Ecto neural progenitor cell (in vitro differentiated cells): ENCODE measurements at regions not wholly inside any gene's neighbourhood (a gene's known extent, or its start where the extent isn't known, plus 50 kb on each side); places are given as distances from the start of the nearest gene placed in this dataset.

Experiments used
- DNase-seq: peaks from one replicate; pipeline ENCODE4 v3.0.0-alpha.2; 2018; ENCODE audit warnings: low spot score

GRCh38 chr18:64330161-64330560 is 181.3 kb upstream of the LINC00305 start:
- no peak for DNase-seq

DNA sequence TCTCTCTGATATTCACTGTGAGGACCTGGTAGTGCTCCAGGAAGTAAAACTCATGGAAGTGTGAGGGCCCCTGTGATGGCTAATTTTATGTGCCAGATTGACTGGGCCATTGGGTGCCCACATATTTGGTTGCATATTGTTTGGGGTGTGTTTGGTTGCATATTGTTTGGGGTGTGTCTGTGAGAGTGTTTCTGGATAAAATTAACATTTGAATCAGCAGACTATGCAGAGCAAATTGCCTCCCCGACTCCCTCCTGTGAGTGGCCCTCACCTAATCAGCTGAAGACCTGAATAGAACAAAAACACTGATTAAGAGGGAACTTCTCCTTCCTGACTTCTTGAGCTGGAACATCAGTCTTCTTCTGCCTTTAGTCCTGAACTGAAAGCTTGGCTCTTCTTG is 173.3 kb upstream of the LINC00305 start:
- DNase-seq: no peak

DNA sequence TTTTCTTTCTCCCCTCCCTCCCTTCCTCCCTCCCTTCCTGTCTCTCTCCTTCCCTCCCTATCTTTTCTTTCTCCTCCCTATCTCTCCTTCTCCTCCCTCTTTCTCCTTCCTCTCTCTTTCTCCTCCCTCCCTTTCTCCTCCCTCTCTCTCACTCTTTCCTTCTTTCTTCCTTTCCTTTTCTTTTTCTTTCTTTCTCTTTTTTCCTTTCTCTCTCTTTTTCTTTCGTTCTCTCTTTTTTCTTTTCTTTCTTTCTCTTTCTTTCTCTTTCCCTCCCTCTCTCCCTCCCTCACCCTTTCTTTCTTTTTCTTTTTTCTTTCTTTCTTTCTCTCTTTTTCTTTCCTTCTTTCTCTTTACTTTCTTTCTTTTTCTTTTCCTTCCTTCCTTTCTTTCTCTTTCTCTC is 169.7 kb upstream of the LINC00305 start:
- DNase-seq: no peak

GRCh38 chr18:64311859-64312258 is 163.0 kb upstream of the LINC00305 start:
- no peak for DNase-seq

DNA sequence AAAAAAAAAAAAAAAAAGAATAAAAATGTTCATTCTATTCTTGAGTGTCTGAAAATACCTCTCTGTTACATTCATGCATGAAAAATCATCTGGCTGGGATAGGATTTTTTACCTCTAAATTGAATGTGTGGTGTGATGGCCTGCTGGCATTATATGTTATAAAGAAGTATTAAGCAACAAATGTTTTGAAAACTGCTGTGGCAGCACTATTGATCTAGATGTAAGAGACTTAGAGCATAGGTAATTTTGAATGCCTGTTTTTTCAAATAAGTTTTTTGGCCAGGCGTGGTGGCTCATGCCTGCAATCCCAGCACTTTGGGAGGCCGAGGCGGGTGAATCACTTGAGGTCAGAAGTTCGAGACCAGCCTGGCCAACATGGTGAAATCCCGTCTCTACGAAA is 147.0 kb upstream of the LINC00305 start:
- DNase-seq: no peak

DNA sequence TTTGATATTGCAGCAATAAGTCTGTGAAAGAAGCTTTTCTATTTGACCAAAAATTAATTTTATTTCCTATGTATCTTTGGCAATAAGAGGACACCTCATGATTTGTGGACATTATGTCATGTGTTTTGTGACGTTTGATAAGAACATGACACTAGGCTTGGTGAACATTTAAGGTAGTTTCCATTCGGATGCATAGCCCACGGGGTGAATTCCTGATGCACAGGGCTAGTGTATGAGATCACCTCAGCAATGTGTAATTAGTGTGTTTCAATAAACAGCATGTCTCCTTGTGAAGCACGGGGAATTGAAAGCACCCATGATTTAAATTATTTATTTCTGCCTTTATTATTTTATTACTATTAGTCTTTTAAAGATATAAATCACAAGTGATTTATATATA is 146.1 kb upstream of the LINC00305 start:
- DNase-seq: no peak

- DNase-seq: no peak
Measured at GRCh38 chr18:64288432-64288831, 139.5 kb upstream of the LINC00305 start.

- no peak for DNase-seq
Measured at GRCh38 chr18:64287926-64288325, 139.0 kb upstream of the LINC00305 start.

- no peak for DNase-seq
Measured at GRCh38 chr18:64283059-64283458, 134.2 kb upstream of the LINC00305 start.

- no peak for DNase-seq
Measured at GRCh38 chr18:64278026-64278425, 129.1 kb upstream of the LINC00305 start.

GRCh38 chr18:64276311-64277090 is 127.6 kb upstream of the LINC00305 start:
- no peak for DNase-seq

DNA sequence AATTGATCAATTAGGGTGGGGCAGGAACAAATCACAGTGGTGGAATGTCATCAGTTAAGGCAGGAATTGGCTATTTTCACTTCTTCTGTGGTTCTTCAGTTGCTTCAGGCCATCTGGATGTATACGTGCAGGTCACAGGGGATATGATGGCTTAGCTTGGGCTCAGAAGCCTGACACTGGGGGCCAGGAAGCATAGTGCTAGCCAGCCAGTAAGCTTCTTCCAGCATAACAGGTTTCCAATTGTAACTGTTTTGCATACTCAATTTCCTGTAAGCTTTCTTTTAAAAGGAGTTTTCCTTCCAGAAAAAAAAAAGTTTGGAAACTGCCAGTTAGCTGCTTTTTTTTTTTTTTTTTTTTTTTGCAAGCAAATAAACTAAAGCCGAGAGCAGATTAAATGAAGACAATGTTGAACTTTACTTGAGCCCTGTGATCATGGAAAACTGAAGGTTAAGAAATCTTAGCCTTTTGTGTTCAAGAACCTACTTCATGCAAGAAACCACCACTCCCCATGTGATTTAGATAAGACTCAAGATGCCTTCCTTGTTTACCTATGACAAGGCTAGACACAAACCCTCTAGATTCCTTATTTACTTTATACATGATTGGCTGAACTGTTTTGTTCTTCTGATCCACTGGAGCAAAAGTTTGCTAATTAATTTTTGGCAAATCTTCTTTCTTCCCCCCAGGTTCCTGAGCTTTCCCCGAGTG is 126.9 kb upstream of the LINC00305 start:
- no peak for DNase-seq

- DNase-seq: no peak
Measured at GRCh38 chr18:64273724-64274123, 124.8 kb upstream of the LINC00305 start.

DNA sequence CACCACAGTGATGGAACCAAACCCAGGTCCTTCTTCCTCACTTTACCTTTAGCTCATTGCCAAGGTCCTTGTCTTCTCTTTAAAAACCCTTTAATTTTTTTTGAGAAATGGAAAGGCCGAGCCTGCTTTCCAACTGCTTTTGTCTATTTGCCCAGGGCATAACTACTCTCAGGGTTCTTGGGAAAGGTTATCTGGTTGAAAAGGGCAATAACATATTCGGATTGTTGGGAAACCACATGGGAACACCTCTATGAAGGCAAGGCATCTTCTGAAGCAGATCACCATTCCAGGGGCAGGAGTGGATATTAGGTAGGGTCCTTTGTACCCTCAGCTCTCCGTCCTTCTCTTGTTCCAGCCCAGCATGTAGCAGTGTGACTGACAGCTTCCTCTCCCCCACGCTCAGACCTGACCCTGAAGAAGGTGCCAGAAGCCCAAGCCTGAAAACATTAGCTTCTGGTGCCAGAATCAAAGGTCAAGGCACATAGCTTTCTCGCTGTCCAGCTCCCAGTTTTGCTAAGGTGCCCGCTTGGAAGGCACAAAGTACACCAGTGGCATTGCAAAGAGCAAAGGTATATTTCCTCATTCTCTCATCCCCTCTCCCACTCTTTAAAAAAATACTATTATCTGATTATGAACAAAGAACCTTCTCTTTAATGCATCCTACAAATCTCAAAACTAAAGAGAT is 123.2 kb upstream of the LINC00305 start:
- DNase-seq: no peak

- no peak for DNase-seq
Measured at GRCh38 chr18:64271246-64271645, 122.4 kb upstream of the LINC00305 start.

- DNase-seq: no peak
Measured at GRCh38 chr18:64270608-64271007, 121.7 kb upstream of the LINC00305 start.

DNA sequence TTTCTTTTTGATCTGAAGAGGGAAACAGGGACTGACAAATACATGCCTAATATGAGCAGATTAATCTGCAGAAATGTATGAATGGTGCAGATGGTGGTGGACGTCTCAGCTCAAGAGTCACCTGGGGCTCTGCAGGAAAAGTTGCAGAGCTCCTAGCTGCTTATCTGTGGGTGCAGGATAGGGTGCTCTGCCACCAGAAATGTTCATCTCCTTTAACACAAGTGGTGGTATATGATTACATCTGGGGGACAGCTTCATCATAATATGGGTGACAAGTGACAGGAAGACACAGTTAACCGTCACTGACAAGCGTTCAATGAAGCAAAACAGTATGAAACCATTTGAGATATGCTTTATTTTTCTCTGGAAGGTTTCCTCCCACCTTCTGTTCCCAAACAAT is 121.2 kb upstream of the LINC00305 start:
- DNase-seq: no peak

DNA sequence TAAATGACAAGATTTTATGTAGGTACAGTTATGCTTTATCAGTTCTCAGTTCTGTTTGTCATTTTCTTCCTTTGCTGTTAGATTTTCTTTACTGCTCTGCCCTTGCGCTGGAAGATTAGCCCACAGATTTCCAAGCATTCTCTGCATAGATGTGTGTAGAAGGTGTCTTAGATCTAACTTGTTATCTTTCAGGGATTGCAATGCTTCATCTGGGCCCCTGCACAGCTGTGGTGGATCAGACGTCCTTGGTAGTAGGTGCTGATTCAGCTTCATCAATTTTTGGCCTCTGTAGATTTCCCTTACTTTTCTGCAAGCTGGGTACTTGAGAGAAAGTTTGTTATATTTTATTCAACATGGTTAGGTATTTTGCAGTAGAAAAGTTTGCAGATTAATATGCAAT is 115.3 kb upstream of the LINC00305 start:
- DNase-seq: no peak

GRCh38 chr18:64260810-64261209 is 111.9 kb upstream of the LINC00305 start:
- DNase-seq: no peak

DNA sequence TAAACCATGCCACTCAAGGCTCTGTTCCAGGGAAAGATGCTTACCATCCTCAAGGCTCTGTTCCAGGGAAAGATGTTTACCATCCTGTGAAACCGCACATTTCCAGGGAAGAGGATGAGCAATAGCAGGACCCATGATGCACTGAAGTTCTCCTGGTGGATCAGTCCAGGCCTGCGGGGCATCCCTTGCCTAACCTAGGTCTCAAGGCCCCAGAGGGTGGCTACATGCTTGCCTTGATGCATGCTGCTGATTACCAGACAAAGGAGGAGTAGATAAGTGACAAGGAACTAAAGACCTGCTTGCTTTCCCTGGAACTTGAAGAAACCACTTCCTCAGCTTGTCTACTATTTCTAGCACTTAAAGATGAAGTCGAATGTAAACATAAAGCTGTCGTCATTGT is 111.0 kb upstream of the LINC00305 start:
- no peak for DNase-seq

DNA sequence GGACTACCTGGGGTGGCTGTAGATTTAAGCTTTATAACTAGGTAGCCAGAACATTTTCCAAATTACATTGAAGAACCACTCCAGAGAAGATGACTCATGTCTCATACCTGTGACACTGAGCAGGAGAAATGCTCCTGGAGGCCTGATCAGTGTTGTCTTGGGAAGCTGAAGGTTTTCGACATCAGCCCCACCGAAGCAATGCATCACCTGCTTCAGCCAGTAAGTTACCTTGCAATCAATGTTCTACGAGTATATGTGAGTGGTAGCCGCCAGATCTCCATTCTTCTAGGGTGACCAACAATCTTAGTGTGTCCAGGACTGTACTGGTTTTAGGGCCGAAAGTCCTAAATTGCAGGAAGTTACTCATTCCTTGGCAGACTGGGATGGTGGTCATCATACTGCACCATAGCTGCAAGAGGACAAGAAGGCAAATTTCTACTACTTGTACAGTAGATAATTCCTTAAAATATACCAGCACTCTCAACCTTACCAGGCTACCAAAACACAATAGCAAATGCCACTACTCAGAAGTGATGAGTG is 109.3 kb upstream of the LINC00305 start:
- no peak for DNase-seq

DNA sequence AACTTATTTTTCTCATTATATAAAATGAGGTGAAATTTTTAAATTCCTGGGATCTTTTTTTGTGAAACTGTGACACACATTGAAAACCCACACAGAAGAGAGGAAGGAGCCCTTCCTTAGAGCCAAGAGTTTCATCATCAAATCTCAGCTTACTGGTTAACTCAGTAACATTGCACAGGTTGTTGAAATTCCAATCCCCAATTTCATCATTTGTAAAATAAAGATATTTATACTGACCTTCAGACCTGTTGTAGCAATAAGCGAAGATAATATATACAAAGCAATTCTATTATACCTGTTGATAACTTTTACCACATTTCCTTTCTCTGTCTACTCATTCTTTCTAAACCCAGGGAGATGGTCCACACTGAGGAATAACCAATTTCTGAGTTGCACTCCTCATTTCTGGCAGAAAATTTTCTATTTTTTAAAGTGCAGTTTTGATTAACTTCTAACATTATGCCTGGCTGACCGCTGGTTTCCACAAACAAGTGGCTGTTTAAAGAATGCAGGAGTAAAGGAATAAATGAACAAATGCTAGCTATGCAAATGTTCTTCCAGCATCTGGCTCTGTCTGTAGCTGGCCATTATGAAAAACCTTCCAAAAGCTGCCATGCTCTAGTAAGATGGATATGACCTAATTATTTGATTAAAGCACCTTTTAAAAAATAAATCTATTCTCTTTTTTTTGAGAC is 105.7 kb upstream of the LINC00305 start:
- no peak for DNase-seq
